ENCODE measurements at regions not wholly inside any gene's neighbourhood (a gene's known extent, or its start where the extent isn't known, plus 50 kb on each side); places are given as distances from the start of the nearest gene placed in this dataset.
"Not testable (repeated sequence)": the region's sequence is repeated elsewhere in the genome, so short reads cannot be mapped to it uniquely, and the experiment has no call there.

- H3K4me3 ChIP-seq (ENCODE audit: low read depth, low read length); DNase-seq (ENCODE audit: low read depth): not testable (repeated sequence)
Observed at GRCh38 chr1:228611707-228612106, 123.6 kb upstream of the RHOU start.

- not testable (repeated sequence) for DNase-seq (ENCODE audit: low read depth)
Observed at GRCh38 chr1:228622002-228622716, 113.1 kb upstream of the RHOU start.

GRCh38 chr1:228626481-228626880 is 108.8 kb upstream of the RHOU start:
- H3K4me3 ChIP-seq (ENCODE audit: low read depth, low read length); DNase-seq (ENCODE audit: low read depth): not testable (repeated sequence)

More at GRCh38 chr1:228622002-228622716, 113.1 kb upstream of the RHOU start:
- not testable (repeated sequence) for H3K4me3 ChIP-seq (ENCODE audit: low read depth, low read length)

- H3K4me3 ChIP-seq (ENCODE audit: low read depth, low read length), result not testable (repeated sequence)
Observed at GRCh38 chr1:228632858-228633257, 102.4 kb upstream of the RHOU start.

GRCh38 chr1:228635304-228635703 is 100.0 kb upstream of the RHOU start:
- not testable (repeated sequence) for DNase-seq (ENCODE audit: low read depth)
- H3K4me3 ChIP-seq (ENCODE audit: low read depth, low read length), result peak overlapping the region; percentile 41

More at GRCh38 chr1:228632858-228633257, 102.4 kb upstream of the RHOU start:
- DNase-seq (ENCODE audit: low read depth), result not testable (repeated sequence)

GRCh38 chr1:228637529-228637928 is 97.8 kb upstream of the RHOU start:
- DNase-seq (ENCODE audit: low read depth), result not testable (repeated sequence)
- peak overlapping the region; percentile 30; the same call in 1 of the 2 replicates for H3K4me3 ChIP-seq (ENCODE audit: low read depth, low read length)

GRCh38 chr1:228646717-228647522 is 88.4 kb upstream of the RHOU start:
- TF ChIP-seq CTCF (IDR thresholded peaks at IDR 0.05; ENCODE audit: low read depth, low read length, missing control alignments), result peak; percentile 11
- no peak for DNase-seq (ENCODE audit: low read depth)
- H3K4me3 ChIP-seq (ENCODE audit: low read depth, low read length), result peak overlapping the region; percentile 56

GRCh38 chr1:228647523-228648444 is 87.5 kb upstream of the RHOU start:
- DNase-seq (ENCODE audit: low read depth), result no peak
- peak overlapping the region; percentile 56 for H3K4me3 ChIP-seq (ENCODE audit: low read depth, low read length)
- no peak for TF ChIP-seq CTCF (IDR thresholded peaks at IDR 0.05; ENCODE audit: low read depth, low read length, missing control alignments)

GRCh38 chr1:228648647-228649383 is 86.5 kb upstream of the RHOU start:
- no peak overlapping the region for H3K4me3 ChIP-seq (ENCODE audit: low read depth, low read length)
- no peak for TF ChIP-seq CTCF (IDR thresholded peaks at IDR 0.05; ENCODE audit: low read depth, low read length, missing control alignments)
- DNase-seq (ENCODE audit: low read depth), result no peak
